ENCODE measurements at regions not wholly inside any gene's neighbourhood (a gene's known extent, or its start where the extent isn't known, plus 50 kb on each side); places are given as distances from the start of the nearest gene placed in this dataset.

- H3K4me3 Mint-ChIP-seq: no peak overlapping the region
- no peaks in the 10 kb centered on the region for H3K36me3 Mint-ChIP-seq
- H3K4me1 Mint-ChIP-seq: no peaks in the 10 kb centered on the region
- H3K27ac Mint-ChIP-seq: no peak overlapping the region
- H3K9me3 Mint-ChIP-seq: peaks cover 6% of the 10 kb centered on the region
- ATAC-seq: no peak
- H3K27me3 Mint-ChIP-seq: no peaks in the 10 kb centered on the region
These were observed 322.4 kb downstream of the BCL11B start for GRCh38 chr14:98949481-98950135.

GRCh38 chr14:98950353-98950895 is 321.6 kb downstream of the BCL11B start:
- H3K27me3 Mint-ChIP-seq: no peaks in the 10 kb centered on the region
- H3K9me3 Mint-ChIP-seq: peaks cover 6% of the 10 kb centered on the region
- no peak for ATAC-seq
- H3K4me1 Mint-ChIP-seq: no peaks in the 10 kb centered on the region
- H3K36me3 Mint-ChIP-seq: no peaks in the 10 kb centered on the region
- H3K4me3 Mint-ChIP-seq: no peak overlapping the region
- no peak overlapping the region for H3K27ac Mint-ChIP-seq

GRCh38 chr14:98951031-98951430 is 321.0 kb downstream of the BCL11B start:
- Mint-ChIP-seq H3K27ac (no peak overlapping the region), H3K36me3 (no peaks in the 10 kb centered on the region), H3K4me1 (no peaks in the 10 kb centered on the region), H3K4me3 (no peak overlapping the region), H3K9me3 (peaks cover 8% of the 10 kb centered on the region), H3K27me3 (no peaks in the 10 kb centered on the region)
- no peak for ATAC-seq

GRCh38 chr14:98951521-98952152 is 320.4 kb downstream of the BCL11B start:
- Mint-ChIP-seq H3K4me3 (no peak overlapping the region), H3K27me3 (no peaks in the 10 kb centered on the region), H3K36me3 (no peaks in the 10 kb centered on the region), H3K9me3 (peaks cover 9% of the 10 kb centered on the region), H3K4me1 (no peaks in the 10 kb centered on the region), H3K27ac (no peak overlapping the region)
- ATAC-seq: no peak

- Mint-ChIP-seq H3K36me3 (no peaks in the 10 kb centered on the region), H3K4me1 (no peaks in the 10 kb centered on the region), H3K27me3 (no peaks in the 10 kb centered on the region), H3K9me3 (peaks cover 9% of the 10 kb centered on the region), H3K27ac (no peak overlapping the region), H3K4me3 (no peak overlapping the region)
- no peak for ATAC-seq
These were observed 319.2 kb downstream of the BCL11B start for GRCh38 chr14:98952593-98953350.

- no peak overlapping the region for H3K4me3 Mint-ChIP-seq
- H3K27me3 Mint-ChIP-seq: no peaks in the 10 kb centered on the region
- no peaks in the 10 kb centered on the region for H3K36me3 Mint-ChIP-seq
- no peak overlapping the region for H3K27ac Mint-ChIP-seq
- ATAC-seq: no peak
- peaks cover 9% of the 10 kb centered on the region for H3K9me3 Mint-ChIP-seq
- no peaks in the 10 kb centered on the region for H3K4me1 Mint-ChIP-seq
These were observed 318.2 kb downstream of the BCL11B start for GRCh38 chr14:98953551-98954348.

GRCh38 chr14:98954349-98955000 is 317.5 kb downstream of the BCL11B start:
- peaks cover 9% of the 10 kb centered on the region for H3K9me3 Mint-ChIP-seq
- no peaks in the 10 kb centered on the region for H3K36me3 Mint-ChIP-seq
- no peak overlapping the region for H3K4me3 Mint-ChIP-seq
- no peaks in the 10 kb centered on the region for H3K4me1 Mint-ChIP-seq
- no peak overlapping the region for H3K27ac Mint-ChIP-seq
- no peaks in the 10 kb centered on the region for H3K27me3 Mint-ChIP-seq
- no peak for ATAC-seq

- H3K36me3 Mint-ChIP-seq: no peaks in the 10 kb centered on the region
- H3K27ac Mint-ChIP-seq: no peak overlapping the region
- no peak for ATAC-seq
- H3K9me3 Mint-ChIP-seq: peaks cover 6% of the 10 kb centered on the region
- H3K4me1 Mint-ChIP-seq: no peaks in the 10 kb centered on the region
- no peak overlapping the region for H3K4me3 Mint-ChIP-seq
- H3K27me3 Mint-ChIP-seq: no peaks in the 10 kb centered on the region
These were observed 316.8 kb downstream of the BCL11B start for GRCh38 chr14:98955036-98955740.

GRCh38 chr14:98955741-98956070 is 316.3 kb downstream of the BCL11B start:
- ATAC-seq: no peak
- Mint-ChIP-seq H3K4me3 (no peak overlapping the region), H3K36me3 (no peaks in the 10 kb centered on the region), H3K4me1 (no peaks in the 10 kb centered on the region), H3K27me3 (no peaks in the 10 kb centered on the region), H3K27ac (no peak overlapping the region), H3K9me3 (peaks cover 10% of the 10 kb centered on the region)

- ATAC-seq: no peak
These were observed 315.8 kb downstream of the BCL11B start for GRCh38 chr14:98956181-98956580.

GRCh38 chr14:98956661-98957060 is 315.3 kb downstream of the BCL11B start:
- Mint-ChIP-seq H3K27ac (no peak overlapping the region), H3K4me3 (no peak overlapping the region), H3K9me3 (peaks cover 10% of the 10 kb centered on the region), H3K4me1 (no peaks in the 10 kb centered on the region), H3K27me3 (no peaks in the 10 kb centered on the region), H3K36me3 (no peaks in the 10 kb centered on the region)
- ATAC-seq: no peak

More at GRCh38 chr14:98956181-98956580, 315.8 kb downstream of the BCL11B start:
- Mint-ChIP-seq H3K4me3 (no peak overlapping the region), H3K27me3 (no peaks in the 10 kb centered on the region), H3K9me3 (peaks cover 10% of the 10 kb centered on the region), H3K36me3 (no peaks in the 10 kb centered on the region), H3K27ac (no peak overlapping the region), H3K4me1 (no peaks in the 10 kb centered on the region)

- no peaks in the 10 kb centered on the region for H3K4me1 Mint-ChIP-seq
- no peaks in the 10 kb centered on the region for H3K36me3 Mint-ChIP-seq
- ATAC-seq: no peak
- H3K4me3 Mint-ChIP-seq: no peak overlapping the region
- no peaks in the 10 kb centered on the region for H3K27me3 Mint-ChIP-seq
- peaks cover 11% of the 10 kb centered on the region for H3K9me3 Mint-ChIP-seq
- H3K27ac Mint-ChIP-seq: no peak overlapping the region
These were observed 314.6 kb downstream of the BCL11B start for GRCh38 chr14:98957211-98958047.

- Mint-ChIP-seq H3K4me1 (no peaks in the 10 kb centered on the region), H3K36me3 (no peaks in the 10 kb centered on the region), H3K9me3 (peaks cover 15% of the 10 kb centered on the region), H3K27ac (no peak overlapping the region), H3K4me3 (no peak overlapping the region), H3K27me3 (no peaks in the 10 kb centered on the region)
- no peak for ATAC-seq
These were observed 313.9 kb downstream of the BCL11B start for GRCh38 chr14:98958048-98958631.

All from stimulated activated memory B cell treated with anti-CD40 and anti-IgM and Interleukin-4, amounts not matched to agents 10 μg/mL and 1 μg/mL and 100 μg/mL, for 72 hours (primary cell).